ENCODE measurements at regions not wholly inside any gene's neighbourhood (a gene's known extent, or its start where the extent isn't known, plus 50 kb on each side); places are given as distances from the start of the nearest gene placed in this dataset.

GRCh38 chr7:131873581-131873980 is 317.2 kb upstream of the PODXL start:
- Histone ChIP-seq H3K4me3 (ENCODE audit: insufficient read length, low read depth) (no peak overlapping the region), H3K36me3 (ENCODE audit: insufficient read depth, insufficient read length, low read length) (peaks cover 7% of the 10 kb centered on the region), H3K27me3 (ENCODE audit: insufficient read depth, insufficient read length) (no peaks in the 10 kb centered on the region), H3K9ac (ENCODE audit: insufficient read length, low read depth) (no peak overlapping the region), H3K9me3 (ENCODE audit: insufficient read depth, low read length) (no peaks in the 10 kb centered on the region; the same call in 1 of the 2 replicates), H3K4me1 (ENCODE audit: insufficient read depth, insufficient read length) (no peaks in the 10 kb centered on the region)
- DNase-seq (ENCODE audit: low read depth, low spot score) = no peak
- TF ChIP-seq SUZ12 (IDR thresholded peaks at IDR 0.05; ENCODE audit: extremely low read depth, insufficient read depth, insufficient read length) = no peak
- no peak for TF ChIP-seq YY1 (IDR thresholded peaks at IDR 0.05; ENCODE audit: insufficient read depth, insufficient read length)
- TF ChIP-seq ZNF274 (IDR thresholded peaks at IDR 0.05; ENCODE audit: low read depth, low read length) = no peak

- H3K27me3 ChIP-seq (ENCODE audit: insufficient read depth, insufficient read length) = no peaks in the 10 kb centered on the region
- H3K4me1 ChIP-seq (ENCODE audit: insufficient read depth, insufficient read length) = no peaks in the 10 kb centered on the region
- H3K36me3 ChIP-seq (ENCODE audit: insufficient read depth, insufficient read length, low read length) = no peaks in the 10 kb centered on the region
- H3K9ac ChIP-seq (ENCODE audit: insufficient read length, low read depth) = no peak overlapping the region
- H3K4me3 ChIP-seq (ENCODE audit: insufficient read length, low read depth) = no peak overlapping the region
- H3K9me3 ChIP-seq (ENCODE audit: insufficient read depth, low read length) = no peaks in the 10 kb centered on the region
- TF ChIP-seq YY1 (IDR thresholded peaks at IDR 0.05; ENCODE audit: insufficient read depth, insufficient read length) (no peak), SUZ12 (IDR thresholded peaks at IDR 0.05; ENCODE audit: extremely low read depth, insufficient read depth, insufficient read length) (no peak), ZNF274 (IDR thresholded peaks at IDR 0.05; ENCODE audit: low read depth, low read length) (no peak)
- DNase-seq (ENCODE audit: low read depth, low spot score) = no peak
Observed at GRCh38 chr7:131869986-131870385, 313.6 kb upstream of the PODXL start.

- Histone ChIP-seq H3K9me3 (ENCODE audit: insufficient read depth, low read length) (no peaks in the 10 kb centered on the region), H3K9ac (ENCODE audit: insufficient read length, low read depth) (no peak overlapping the region), H3K36me3 (ENCODE audit: insufficient read depth, insufficient read length, low read length) (no peaks in the 10 kb centered on the region), H3K27me3 (ENCODE audit: insufficient read depth, insufficient read length) (no peaks in the 10 kb centered on the region), H3K4me1 (ENCODE audit: insufficient read depth, insufficient read length) (no peaks in the 10 kb centered on the region), H3K4me3 (ENCODE audit: insufficient read length, low read depth) (no peak overlapping the region)
- TF ChIP-seq SUZ12 (IDR thresholded peaks at IDR 0.05; ENCODE audit: extremely low read depth, insufficient read depth, insufficient read length) (no peak), ZNF274 (IDR thresholded peaks at IDR 0.05; ENCODE audit: low read depth, low read length) (no peak), YY1 (IDR thresholded peaks at IDR 0.05; ENCODE audit: insufficient read depth, insufficient read length) (no peak)
- no peak for DNase-seq (ENCODE audit: low read depth, low spot score)
Observed at GRCh38 chr7:131869169-131869844, 312.9 kb upstream of the PODXL start.

GRCh38 chr7:131867461-131867860 is 311.0 kb upstream of the PODXL start:
- no peaks in the 10 kb centered on the region for H3K27me3 ChIP-seq (ENCODE audit: insufficient read depth, insufficient read length)

DNA sequence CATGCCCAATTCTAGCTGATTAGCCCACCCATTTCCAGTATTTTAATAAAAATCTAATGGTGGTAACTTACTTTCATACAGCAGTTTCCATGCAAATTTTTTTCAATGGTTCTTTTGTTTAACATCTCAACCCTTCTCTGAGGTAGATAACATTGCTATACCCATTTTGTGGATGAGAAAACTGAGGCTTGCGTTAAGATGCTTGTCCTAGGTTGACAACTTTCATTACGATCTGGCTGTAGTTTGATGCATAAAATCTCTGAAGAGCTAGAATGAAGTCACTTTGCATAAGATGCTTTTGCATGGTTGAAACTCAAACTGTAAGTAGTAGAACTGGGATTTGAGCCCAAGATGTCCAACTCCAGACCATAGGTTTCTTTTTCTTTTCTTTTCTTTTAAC is 309.5 kb upstream of the PODXL start:
- H3K9ac ChIP-seq (ENCODE audit: insufficient read length, low read depth) = no peak overlapping the region
- no peak for TF ChIP-seq YY1 (IDR thresholded peaks at IDR 0.05; ENCODE audit: insufficient read depth, insufficient read length)
- TF ChIP-seq SUZ12 (IDR thresholded peaks at IDR 0.05; ENCODE audit: extremely low read depth, insufficient read depth, insufficient read length) = no peak
- no peaks in the 10 kb centered on the region for H3K27me3 ChIP-seq (ENCODE audit: insufficient read depth, insufficient read length)
- no peaks in the 10 kb centered on the region for H3K9me3 ChIP-seq (ENCODE audit: insufficient read depth, low read length)
- H3K36me3 ChIP-seq (ENCODE audit: insufficient read depth, insufficient read length, low read length) = no peaks in the 10 kb centered on the region
- no peak overlapping the region for H3K4me3 ChIP-seq (ENCODE audit: insufficient read length, low read depth)
- no peaks in the 10 kb centered on the region for H3K4me1 ChIP-seq (ENCODE audit: insufficient read depth, insufficient read length)
- no peak for DNase-seq (ENCODE audit: low read depth, low spot score)

More at GRCh38 chr7:131867461-131867860, 311.0 kb upstream of the PODXL start:
- Histone ChIP-seq H3K9me3 (ENCODE audit: insufficient read depth, low read length) (no peaks in the 10 kb centered on the region), H3K4me3 (ENCODE audit: insufficient read length, low read depth) (no peak overlapping the region), H3K9ac (ENCODE audit: insufficient read length, low read depth) (no peak overlapping the region), H3K4me1 (ENCODE audit: insufficient read depth, insufficient read length) (no peaks in the 10 kb centered on the region), H3K36me3 (ENCODE audit: insufficient read depth, insufficient read length, low read length) (no peaks in the 10 kb centered on the region)
- TF ChIP-seq ZNF274 (IDR thresholded peaks at IDR 0.05; ENCODE audit: low read depth, low read length) (no peak), YY1 (IDR thresholded peaks at IDR 0.05; ENCODE audit: insufficient read depth, insufficient read length) (no peak), SUZ12 (IDR thresholded peaks at IDR 0.05; ENCODE audit: extremely low read depth, insufficient read depth, insufficient read length) (no peak)
- no peak for DNase-seq (ENCODE audit: low read depth, low spot score)

GRCh38 chr7:131861620-131862346 is 305.4 kb upstream of the PODXL start:
- DNase-seq (ENCODE audit: low read depth, low spot score) = no peak
- TF ChIP-seq SUZ12 (IDR thresholded peaks at IDR 0.05; ENCODE audit: extremely low read depth, insufficient read depth, insufficient read length) (no peak), YY1 (IDR thresholded peaks at IDR 0.05; ENCODE audit: insufficient read depth, insufficient read length) (no peak), ZNF274 (IDR thresholded peaks at IDR 0.05; ENCODE audit: low read depth, low read length) (no peak)
- Histone ChIP-seq H3K4me1 (ENCODE audit: insufficient read depth, insufficient read length) (no peaks in the 10 kb centered on the region), H3K9ac (ENCODE audit: insufficient read length, low read depth) (no peak overlapping the region), H3K36me3 (ENCODE audit: insufficient read depth, insufficient read length, low read length) (no peaks in the 10 kb centered on the region), H3K27me3 (ENCODE audit: insufficient read depth, insufficient read length) (no peaks in the 10 kb centered on the region), H3K4me3 (ENCODE audit: insufficient read length, low read depth) (no peak overlapping the region), H3K9me3 (ENCODE audit: insufficient read depth, low read length) (no peaks in the 10 kb centered on the region)

DNA sequence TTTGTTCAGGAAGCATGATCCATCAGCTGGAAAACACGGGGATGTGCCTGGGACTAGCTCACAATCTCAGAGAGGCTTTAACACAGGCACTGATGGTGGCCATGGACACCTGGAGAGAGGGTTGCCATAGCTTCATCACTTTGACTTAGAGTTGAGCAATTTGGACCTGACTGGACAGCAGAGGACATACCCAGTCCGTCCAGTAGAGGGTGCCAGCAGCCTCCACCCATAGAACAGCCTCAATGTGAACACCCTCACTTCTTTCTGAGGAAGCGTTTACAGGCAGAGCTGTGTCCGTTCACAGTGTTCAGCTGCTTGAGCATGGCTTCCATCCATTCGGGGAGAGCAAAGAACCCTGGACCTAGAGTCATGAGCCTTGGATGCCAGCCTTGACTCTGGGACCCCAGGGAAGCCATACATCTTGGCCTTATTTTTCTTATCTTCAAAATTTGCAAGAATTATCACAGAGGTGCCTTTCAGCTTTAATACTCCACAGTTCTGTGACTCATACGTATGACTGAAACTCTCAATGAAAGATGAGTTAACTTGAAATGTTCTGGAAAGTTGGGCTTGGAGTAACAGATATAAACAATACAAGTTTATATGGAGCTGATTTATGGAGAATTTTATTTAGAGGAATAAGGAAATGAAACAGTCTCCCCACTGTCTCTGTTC is 302.9 kb upstream of the PODXL start:
- no peak overlapping the region for H3K4me3 ChIP-seq (ENCODE audit: insufficient read length, low read depth)
- H3K9me3 ChIP-seq (ENCODE audit: insufficient read depth, low read length) = peaks cover 5% of the 10 kb centered on the region; the same call in 1 of the 2 replicates
- TF ChIP-seq SUZ12 (IDR thresholded peaks at IDR 0.05; ENCODE audit: extremely low read depth, insufficient read depth, insufficient read length) (no peak), ZNF274 (IDR thresholded peaks at IDR 0.05; ENCODE audit: low read depth, low read length) (no peak), YY1 (IDR thresholded peaks at IDR 0.05; ENCODE audit: insufficient read depth, insufficient read length) (no peak)
- H3K27me3 ChIP-seq (ENCODE audit: insufficient read depth, insufficient read length) = no peaks in the 10 kb centered on the region
- DNase-seq (ENCODE audit: low read depth, low spot score) = peak; percentile 71
- no peaks in the 10 kb centered on the region for H3K36me3 ChIP-seq (ENCODE audit: insufficient read depth, insufficient read length, low read length)
- no peak overlapping the region for H3K9ac ChIP-seq (ENCODE audit: insufficient read length, low read depth)
- no peaks in the 10 kb centered on the region for H3K4me1 ChIP-seq (ENCODE audit: insufficient read depth, insufficient read length)

Data from NT2/D1 (cell line).